ENCODE measurements at regions not wholly inside any gene's neighbourhood (a gene's known extent, or its start where the extent isn't known, plus 50 kb on each side); places are given as distances from the start of the nearest gene placed in this dataset.

DNA sequence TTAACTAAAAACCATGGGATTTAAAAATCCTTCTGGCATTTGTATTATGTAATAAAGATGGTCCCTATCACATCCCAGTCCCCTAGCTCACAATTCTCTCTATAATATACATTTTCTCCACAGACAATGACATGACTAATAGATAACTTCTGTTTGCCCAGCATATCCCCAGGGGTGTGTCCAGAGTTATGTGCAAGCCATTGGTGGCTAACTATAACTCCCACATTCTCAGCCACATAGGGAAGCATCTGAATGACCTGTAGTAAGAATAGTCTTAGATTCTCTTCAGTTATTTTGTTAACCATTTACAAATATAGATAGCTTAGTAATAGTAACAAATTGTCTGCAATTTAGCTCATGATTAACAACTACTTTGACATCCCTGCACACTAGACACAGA, 52.2 kb upstream of the RBSN start:
- Histone ChIP-seq H3K27ac (ENCODE audit: low read depth, low read length) (no peak overlapping the region), H2BK5ac (ENCODE audit: low read depth, low read length) (no peak overlapping the region), H4K91ac (replicated peaks; ENCODE audit: insufficient read length, low read length) (no peak overlapping the region), H3K14ac (ENCODE audit: insufficient read length) (no peak overlapping the region), H3K23me2 (ENCODE audit: low read depth, low read length) (no peaks in the 10 kb centered on the region; the same call in 1 of the 2 replicates), H3K18ac (ENCODE audit: extremely low read depth, low read length) (no peak overlapping the region), H2BK20ac (ENCODE audit: low read length) (no peak overlapping the region), H3K27me3 (replicated peaks in 1 of 4; ENCODE audit: control insufficient read depth in 3 of 4, extremely low read depth in 1 of 4, insufficient read depth in 3 of 4, low read length in 3 of 4) (no peaks in the 10 kb centered on the region; a peak in 1 of 7 replicates), H2AFZ (ENCODE audit: low read length) (no peak overlapping the region), H3K4ac (replicated peaks; ENCODE audit: insufficient read length, low read depth, low read length) (no peak overlapping the region), H2BK120ac (replicated peaks; ENCODE audit: low read depth, low read length) (no peak overlapping the region), H4K5ac (ENCODE audit: insufficient read length, low read depth, low read length) (no peak overlapping the region), H3K4me1 (replicated peaks in 1 of 4; ENCODE audit: control insufficient read depth in 3 of 4, insufficient read depth in 4 of 4, low read length in 3 of 4) (no peaks in the 10 kb centered on the region; a peak in 1 of 7 replicates), H3K36me3 (ENCODE audit: control insufficient read depth in 2 of 4, insufficient read depth in 4 of 4, low read length in 3 of 4) (no peaks in the 10 kb centered on the region), H3K79me2 (ENCODE audit: control insufficient read depth in 1 of 2, insufficient read depth in 2 of 2, low read length in 2 of 2) (no peaks in the 10 kb centered on the region), H3K9me3 (ENCODE audit: insufficient read depth in 2 of 2, low read depth in 1 of 2, low read length in 1 of 2) (no peaks in the 10 kb centered on the region), H3K4me2 (ENCODE audit: insufficient read depth in 1 of 2, low read depth in 2 of 2, low read length in 2 of 2) (no peak overlapping the region), H2BK12ac (ENCODE audit: low read depth, low read length) (no peak overlapping the region), H3K9ac (replicated peaks in 1 of 4; ENCODE audit: extremely low read depth in 1 of 4, low read depth in 3 of 4, low read length in 3 of 4) (no peak overlapping the region), H2BK15ac (ENCODE audit: low read length) (no peak overlapping the region), H2AK5ac (ENCODE audit: low read depth, low read length) (no peak overlapping the region), H3K79me1 (ENCODE audit: low read depth, low read length) (no peaks in the 10 kb centered on the region), H4K8ac (ENCODE audit: extremely low read depth, insufficient read depth, low read length) (no peak overlapping the region), H3K56ac (replicated peaks; ENCODE audit: insufficient read length, low read depth, low read length) (no peak overlapping the region), H3K23ac (ENCODE audit: insufficient read length) (no peak overlapping the region), H4K20me1 (replicated peaks in 1 of 2; ENCODE audit: control insufficient read depth in 1 of 2, insufficient read depth in 2 of 2, low read length in 2 of 2) (no peaks in the 10 kb centered on the region), H3K4me3 (ENCODE audit: extremely low read depth in 1 of 4, insufficient read depth in 2 of 4, low read depth in 3 of 4, low read length in 4 of 4) (no peak overlapping the region)
- TF ChIP-seq EZH2 (IDR thresholded peaks at IDR 0.05; ENCODE audit: low read depth, low read length, severe bottlenecking) (no peak), CBX8 (IDR thresholded peaks at IDR 0.05; ENCODE audit: borderline replicate concordance, low read depth, low read length) (no peak), YY1 (IDR thresholded peaks at IDR 0.05; ENCODE audit: low read depth, low read length) (no peak), BCL11A (IDR thresholded peaks at IDR 0.05; ENCODE audit: low read depth in 2 of 2, low read length in 2 of 2) (no peak), KDM5A (IDR thresholded peaks at IDR 0.05; ENCODE audit: low read length) (no peak), POLR2AphosphoS5 (IDR thresholded peaks at IDR 0.05; ENCODE audit: low read depth, low read length) (no peak), ATF2 (IDR thresholded peaks at IDR 0.05; ENCODE audit: low read length) (no peak)
- TF ChIP-seq, protein P1, sequence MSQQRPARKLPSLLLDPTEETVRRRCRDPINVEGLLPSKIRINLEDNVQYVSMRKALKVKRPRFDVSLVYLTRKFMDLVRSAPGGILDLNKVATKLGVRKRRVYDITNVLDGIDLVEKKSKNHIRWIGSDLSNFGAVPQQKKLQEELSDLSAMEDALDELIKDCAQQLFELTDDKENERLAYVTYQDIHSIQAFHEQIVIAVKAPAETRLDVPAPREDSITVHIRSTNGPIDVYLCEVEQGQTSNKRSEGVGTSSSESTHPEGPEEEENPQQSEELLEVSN (IDR thresholded peaks at IDR 0.05) = no peak
- ChIA-PET CTCF (ENCODE audit: partially characterized antibody) (no interaction called here), POLR2A (ENCODE audit: partially characterized antibody) (no interaction called here)
- FAIRE-seq (no peak), DNase-seq (ENCODE audit: low read depth in 1 of 2, low spot score in 2 of 2) (no peak)

Measured in H1 (cell line).